Activated CD8-positive, alpha-beta T cell treated with anti-CD3 and anti-CD28 coated beads for 36 hours (primary cell): ENCODE measurements at regions not wholly inside any gene's neighbourhood (a gene's known extent, or its start where the extent isn't known, plus 50 kb on each side); places are given as distances from the start of the nearest gene placed in this dataset.

ENCODE experiments used
- ATAC-seq: fragments of 200-7000 bp; cut with Tn5 transposase; one replicate; pipeline ENCODE4 v1.10.0; 2021; ENCODE audit warnings: mild to moderate bottlenecking, moderate library complexity
- CTCF ChIA-PET: fragments of 350-600 bp; sonication (Branson Sonifier 250); formaldehyde crosslinking; loops from one replicate; lab custom pipeline; 2021; ENCODE audit warnings: antibody characterized with exemption; lab: Charles Lee
- POLR2A ChIA-PET: fragments of 350-600 bp; sonication (Branson Sonifier 250); formaldehyde crosslinking; loops from one replicate; lab custom pipeline; 2021; ENCODE audit warnings: antibody characterized with exemption; lab: Charles Lee
- DNase-seq: peaks from one replicate; pipeline ENCODE4 v3.0.0-alpha.2; 2020
- H3K27ac Mint-ChIP-seq: one replicate; pipeline ENCODE4 v1.8.0; 2021; ENCODE audit warnings: mild to moderate bottlenecking, mixed read lengths
- H3K27me3 Mint-ChIP-seq: one replicate; pipeline ENCODE4 v1.8.0; 2021; ENCODE audit warnings: mixed read lengths
- H3K36me3 Mint-ChIP-seq: one replicate; pipeline ENCODE4 v1.8.0; 2021; ENCODE audit warnings: low read depth, mixed read lengths
- H3K4me1 Mint-ChIP-seq: one replicate; pipeline ENCODE4 v1.8.0; 2021; ENCODE audit warnings: low read depth, mixed read lengths
- H3K4me3 Mint-ChIP-seq: one replicate; pipeline ENCODE4 v1.8.0; 2021; ENCODE audit warnings: mild to moderate bottlenecking, moderate library complexity, mixed read lengths
- H3K9me3 Mint-ChIP-seq: one replicate; pipeline ENCODE4 v1.8.0; 2021; ENCODE audit warnings: mixed read lengths
- intact Hi-C: fragments of 100-400 bp; cut with micrococcal nuclease; formaldehyde crosslinking; loops from one replicate; pipeline ENCODE4 v1.10.0; 2022
- TF ChIP-seq, protein P1 (sequence below): fragments of 200-600 bp; IDR thresholded peaks from one replicate; pipeline ENCODE4 v1.8.0; 2022; ENCODE audit warnings: antibody characterized with exemption, mild to moderate bottlenecking

GRCh38 chr4:117654079-117654478 lies 380.2 kb upstream of the NDST3 start:
- peaks cover 3% of the 10 kb centered on the region for H3K9me3 Mint-ChIP-seq
- POLR2A ChIA-PET = no interaction called here
- DNase-seq (no peak), ATAC-seq (no peak)
- H3K4me3 Mint-ChIP-seq = no peak overlapping the region
- H3K27me3 Mint-ChIP-seq = no peaks in the 10 kb centered on the region
- CTCF ChIA-PET = no interaction called here
- H3K27ac Mint-ChIP-seq = no peak overlapping the region
- intact Hi-C loops = no loop called here
- TF ChIP-seq, protein P1, sequence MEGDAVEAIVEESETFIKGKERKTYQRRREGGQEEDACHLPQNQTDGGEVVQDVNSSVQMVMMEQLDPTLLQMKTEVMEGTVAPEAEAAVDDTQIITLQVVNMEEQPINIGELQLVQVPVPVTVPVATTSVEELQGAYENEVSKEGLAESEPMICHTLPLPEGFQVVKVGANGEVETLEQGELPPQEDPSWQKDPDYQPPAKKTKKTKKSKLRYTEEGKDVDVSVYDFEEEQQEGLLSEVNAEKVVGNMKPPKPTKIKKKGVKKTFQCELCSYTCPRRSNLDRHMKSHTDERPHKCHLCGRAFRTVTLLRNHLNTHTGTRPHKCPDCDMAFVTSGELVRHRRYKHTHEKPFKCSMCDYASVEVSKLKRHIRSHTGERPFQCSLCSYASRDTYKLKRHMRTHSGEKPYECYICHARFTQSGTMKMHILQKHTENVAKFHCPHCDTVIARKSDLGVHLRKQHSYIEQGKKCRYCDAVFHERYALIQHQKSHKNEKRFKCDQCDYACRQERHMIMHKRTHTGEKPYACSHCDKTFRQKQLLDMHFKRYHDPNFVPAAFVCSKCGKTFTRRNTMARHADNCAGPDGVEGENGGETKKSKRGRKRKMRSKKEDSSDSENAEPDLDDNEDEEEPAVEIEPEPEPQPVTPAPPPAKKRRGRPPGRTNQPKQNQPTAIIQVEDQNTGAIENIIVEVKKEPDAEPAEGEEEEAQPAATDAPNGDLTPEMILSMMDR = no peak
- H3K36me3 Mint-ChIP-seq = no peaks in the 10 kb centered on the region
- no peaks in the 10 kb centered on the region for H3K4me1 Mint-ChIP-seq

DNA sequence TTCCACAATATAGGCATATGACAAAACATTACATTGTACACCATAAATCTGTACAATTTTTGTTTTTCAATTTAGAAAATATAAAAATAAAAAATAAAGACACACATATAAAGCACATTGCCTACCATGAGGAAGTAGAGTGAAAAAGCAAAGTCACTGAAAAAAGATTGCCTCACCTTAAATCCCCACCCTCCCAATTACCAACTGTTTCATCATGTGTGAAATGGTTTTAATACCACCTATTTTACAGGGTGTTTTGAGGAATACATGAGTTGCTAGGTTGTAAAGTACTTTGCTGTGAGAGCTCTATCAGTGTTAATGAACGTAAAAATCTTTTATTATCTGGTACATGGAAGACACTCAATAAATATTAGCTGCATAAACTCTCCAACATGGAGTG lies 373.6 kb upstream of the NDST3 start:
- peaks cover 1% of the 10 kb centered on the region for H3K9me3 Mint-ChIP-seq
- no peaks in the 10 kb centered on the region for H3K36me3 Mint-ChIP-seq
- H3K27me3 Mint-ChIP-seq = no peaks in the 10 kb centered on the region
- H3K4me3 Mint-ChIP-seq = no peak overlapping the region
- no peak overlapping the region for H3K27ac Mint-ChIP-seq
- POLR2A ChIA-PET = no interaction called here
- intact Hi-C loops = no loop called here
- DNase-seq = no peak
- no peak for ATAC-seq
- no peaks in the 10 kb centered on the region for H3K4me1 Mint-ChIP-seq
- TF ChIP-seq, protein P1 = no peak
- CTCF ChIA-PET = no interaction called here

- Mint-ChIP-seq H3K9me3 (no peaks in the 10 kb centered on the region), H3K36me3 (no peaks in the 10 kb centered on the region), H3K4me3 (no peak overlapping the region), H3K27me3 (no peaks in the 10 kb centered on the region), H3K4me1 (no peaks in the 10 kb centered on the region), H3K27ac (no peak overlapping the region)
- no peak for ATAC-seq
- POLR2A ChIA-PET = no interaction called here
- DNase-seq = no peak
- TF ChIP-seq, protein P1 = no peak
- CTCF ChIA-PET = no interaction called here
- intact Hi-C loops = no loop called here
These were observed 372.9 kb upstream of the NDST3 start for GRCh38 chr4:117661091-117662072.

- Mint-ChIP-seq H3K36me3 (no peaks in the 10 kb centered on the region), H3K4me3 (no peak overlapping the region), H3K4me1 (no peaks in the 10 kb centered on the region), H3K27me3 (no peaks in the 10 kb centered on the region), H3K9me3 (no peaks in the 10 kb centered on the region), H3K27ac (no peak overlapping the region)
- DNase-seq = no peak
- intact Hi-C loops = no loop called here
- POLR2A ChIA-PET = interaction anchor here (0.6 kb wide), 1 partner anchor 163 kb away, joined by 3 read pairs; no protein-coding TSS in a partner anchor
- ATAC-seq = no peak
- TF ChIP-seq, protein P1 = no peak
- CTCF ChIA-PET = no interaction called here
These were observed 369.4 kb upstream of the NDST3 start for GRCh38 chr4:117664706-117665444.

GRCh38 chr4:117676153-117676552 lies 358.1 kb upstream of the NDST3 start:
- no peak for DNase-seq
- ChIA-PET CTCF (no interaction called here), POLR2A (no interaction called here)
- no peaks in the 10 kb centered on the region for H3K4me1 Mint-ChIP-seq
- peaks cover 6% of the 10 kb centered on the region for H3K9me3 Mint-ChIP-seq
- no peaks in the 10 kb centered on the region for H3K27me3 Mint-ChIP-seq
- intact Hi-C loops = no loop called here
- H3K36me3 Mint-ChIP-seq = no peaks in the 10 kb centered on the region
- no peak overlapping the region for H3K27ac Mint-ChIP-seq
- ATAC-seq = no peak
- TF ChIP-seq, protein P1 = no peak
- no peak overlapping the region for H3K4me3 Mint-ChIP-seq
